CD4-positive, alpha-beta T cell (primary cell): ENCODE measurements at regions not wholly inside any gene's neighbourhood (a gene's known extent, or its start where the extent isn't known, plus 50 kb on each side); places are given as distances from the start of the nearest gene placed in this dataset.

ENCODE experiments used
- ATAC-seq: fragments of 200-7000 bp; cut with Tn5 transposase; one replicate; pipeline ENCODE4 v1.10.0; 2022; ENCODE audit warnings: mild to moderate bottlenecking; ENCODE audit not compliant: poor library complexity
- CTCF ChIA-PET: fragments of 350-600 bp; sonication (Branson Sonifier 250); formaldehyde crosslinking; loops from one replicate; lab custom pipeline; 2021; ENCODE audit warnings: antibody characterized with exemption, inconsistent platforms; lab: Charles Lee
- POLR2A ChIA-PET: fragments of 350-600 bp; sonication (Branson Sonifier 250); formaldehyde crosslinking; loops from one replicate; lab custom pipeline; 2021; ENCODE audit warnings: antibody characterized with exemption, inconsistent platforms; lab: Charles Lee
- DNase-seq, 14 experiments: peaks; one replicate each; pipeline ENCODE4 v3.0.0-alpha.2; 2013 to 2020; ENCODE audit warnings: mixed read lengths in 2 of 14
- H3K27ac ChIP-seq, 2 donors: one replicate each; pipeline versions ENCODE4 v1.5.1 to v1.7.0; 2013; ENCODE audit warnings: low read length in 2 of 2, low read depth in 1 of 2, mild to moderate bottlenecking in 1 of 2
- H3K27me3 ChIP-seq, 2 experiments: 1 replicate in 1 of 2; 2 replicates in 1 of 2; pipeline versions ENCODE4 v1.6.1 to v1.7.0; 2013; ENCODE audit warnings: low read length in 2 of 2, control low read depth in 1 of 2, mild to moderate bottlenecking in 1 of 2, moderate library complexity in 1 of 2; ENCODE audit not compliant: insufficient read depth in 2 of 2, control insufficient read depth in 1 of 2
- H3K36me3 ChIP-seq: one replicate; pipeline ENCODE4 v1.6.1; 2013; ENCODE audit warnings: low read length, control low read depth; ENCODE audit not compliant: insufficient read depth
- H3K4me1 ChIP-seq: one replicate; pipeline ENCODE4 v1.6.1; 2013; ENCODE audit warnings: low read length, control low read depth; ENCODE audit not compliant: insufficient read depth
- H3K4me3 ChIP-seq: one replicate; pipeline ENCODE4 v1.5.1; 2013; ENCODE audit warnings: mild to moderate bottlenecking, low read length, moderate library complexity
- H3K9me3 ChIP-seq, 2 experiments: 1 replicate in 1 of 2; 2 replicates in 1 of 2; pipeline versions ENCODE4 v1.6.1 to v1.7.0; 2013; ENCODE audit warnings: low read length in 2 of 2, mild to moderate bottlenecking in 2 of 2, control low read depth in 1 of 2, moderate library complexity in 1 of 2; ENCODE audit not compliant: control insufficient read depth in 1 of 2, insufficient read depth in 1 of 2
- H3K27ac Mint-ChIP-seq: one replicate; pipeline ENCODE4 v1.8.0; 2020; ENCODE audit warnings: mixed read lengths
- H3K27me3 Mint-ChIP-seq: one replicate; pipeline ENCODE4 v1.8.0; 2021; ENCODE audit warnings: mixed read lengths
- H3K36me3 Mint-ChIP-seq: one replicate; pipeline ENCODE4 v1.8.0; 2021; ENCODE audit warnings: low read depth, mixed read lengths
- H3K4me1 Mint-ChIP-seq: one replicate; pipeline ENCODE4 v1.8.0; 2021; ENCODE audit warnings: low read depth, mixed read lengths
- H3K4me3 Mint-ChIP-seq: one replicate; pipeline ENCODE4 v1.8.0; 2020; ENCODE audit warnings: mild to moderate bottlenecking, mixed read lengths
- H3K9me3 Mint-ChIP-seq: one replicate; pipeline ENCODE4 v1.8.0; 2020; ENCODE audit warnings: mixed read lengths
- intact Hi-C, 2 experiments: fragments of 100-400 bp; cut with DNase I in 1 of 2; cut with micrococcal nuclease in 1 of 2; formaldehyde crosslinking; loops; one replicate each; pipeline versions ENCODE4 v1.15.1 to v1.9.0; 2023 to 2025; cut with DNase I, micrococcal nuclease
- TF ChIP-seq, protein P1 (sequence below): fragments of 200-600 bp; IDR thresholded peaks from one replicate; pipeline ENCODE4 v1.8.0; 2022; ENCODE audit warnings: antibody characterized with exemption, mild to moderate bottlenecking

DNA sequence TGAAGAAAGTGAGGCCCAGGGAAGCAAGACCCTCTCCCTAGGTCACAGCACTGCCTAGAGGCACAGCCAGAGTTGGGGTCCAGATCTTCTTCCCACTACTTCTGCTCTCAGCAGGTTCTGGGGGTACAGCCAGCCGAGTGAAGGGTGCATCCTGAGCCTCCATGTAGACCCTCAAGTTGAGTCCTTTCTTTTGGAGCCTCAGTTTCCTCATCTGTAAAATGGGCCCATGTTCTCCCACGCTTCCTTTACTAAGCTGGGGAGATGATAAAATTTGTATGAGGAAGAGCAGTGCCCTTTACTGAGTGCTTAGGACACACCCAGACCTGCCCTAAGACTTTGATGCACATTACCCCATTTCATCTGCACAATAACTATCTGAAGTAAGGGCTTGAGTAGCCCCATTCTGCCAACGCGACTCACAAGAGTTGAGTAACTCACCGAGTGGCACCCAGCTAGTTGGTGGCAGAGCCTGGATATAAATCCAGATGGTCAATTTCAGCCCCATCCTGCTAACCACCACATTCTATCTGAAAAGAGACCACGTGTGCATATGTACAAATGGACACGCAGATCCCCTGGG, 64.3 kb upstream of the GGTA1 start:
- TF ChIP-seq, protein P1, sequence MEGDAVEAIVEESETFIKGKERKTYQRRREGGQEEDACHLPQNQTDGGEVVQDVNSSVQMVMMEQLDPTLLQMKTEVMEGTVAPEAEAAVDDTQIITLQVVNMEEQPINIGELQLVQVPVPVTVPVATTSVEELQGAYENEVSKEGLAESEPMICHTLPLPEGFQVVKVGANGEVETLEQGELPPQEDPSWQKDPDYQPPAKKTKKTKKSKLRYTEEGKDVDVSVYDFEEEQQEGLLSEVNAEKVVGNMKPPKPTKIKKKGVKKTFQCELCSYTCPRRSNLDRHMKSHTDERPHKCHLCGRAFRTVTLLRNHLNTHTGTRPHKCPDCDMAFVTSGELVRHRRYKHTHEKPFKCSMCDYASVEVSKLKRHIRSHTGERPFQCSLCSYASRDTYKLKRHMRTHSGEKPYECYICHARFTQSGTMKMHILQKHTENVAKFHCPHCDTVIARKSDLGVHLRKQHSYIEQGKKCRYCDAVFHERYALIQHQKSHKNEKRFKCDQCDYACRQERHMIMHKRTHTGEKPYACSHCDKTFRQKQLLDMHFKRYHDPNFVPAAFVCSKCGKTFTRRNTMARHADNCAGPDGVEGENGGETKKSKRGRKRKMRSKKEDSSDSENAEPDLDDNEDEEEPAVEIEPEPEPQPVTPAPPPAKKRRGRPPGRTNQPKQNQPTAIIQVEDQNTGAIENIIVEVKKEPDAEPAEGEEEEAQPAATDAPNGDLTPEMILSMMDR, result no peak
- DNase-seq (no peak), ATAC-seq (no peak)
- peaks cover 0 to 5% of the 10 kb centered on the region in 2 experiments for H3K9me3 ChIP-seq
- H3K4me3 ChIP-seq, result no peak overlapping the region
- no peaks in the 10 kb centered on the region for H3K27me3 ChIP-seq
- no peak overlapping the region for H3K27ac ChIP-seq
- Mint-ChIP-seq H3K4me3 (no peak overlapping the region), H3K36me3 (no peaks in the 10 kb centered on the region), H3K27me3 (peaks cover 10% of the 10 kb centered on the region), H3K9me3 (no peaks in the 10 kb centered on the region), H3K27ac (no peak overlapping the region), H3K4me1 (no peaks in the 10 kb centered on the region)
- POLR2A ChIA-PET, result no interaction called here
- intact Hi-C loops, result no loop called here
- CTCF ChIA-PET, result no interaction called here
- H3K4me1 ChIP-seq, result no peaks in the 10 kb centered on the region
- H3K36me3 ChIP-seq, result no peaks in the 10 kb centered on the region

DNA sequence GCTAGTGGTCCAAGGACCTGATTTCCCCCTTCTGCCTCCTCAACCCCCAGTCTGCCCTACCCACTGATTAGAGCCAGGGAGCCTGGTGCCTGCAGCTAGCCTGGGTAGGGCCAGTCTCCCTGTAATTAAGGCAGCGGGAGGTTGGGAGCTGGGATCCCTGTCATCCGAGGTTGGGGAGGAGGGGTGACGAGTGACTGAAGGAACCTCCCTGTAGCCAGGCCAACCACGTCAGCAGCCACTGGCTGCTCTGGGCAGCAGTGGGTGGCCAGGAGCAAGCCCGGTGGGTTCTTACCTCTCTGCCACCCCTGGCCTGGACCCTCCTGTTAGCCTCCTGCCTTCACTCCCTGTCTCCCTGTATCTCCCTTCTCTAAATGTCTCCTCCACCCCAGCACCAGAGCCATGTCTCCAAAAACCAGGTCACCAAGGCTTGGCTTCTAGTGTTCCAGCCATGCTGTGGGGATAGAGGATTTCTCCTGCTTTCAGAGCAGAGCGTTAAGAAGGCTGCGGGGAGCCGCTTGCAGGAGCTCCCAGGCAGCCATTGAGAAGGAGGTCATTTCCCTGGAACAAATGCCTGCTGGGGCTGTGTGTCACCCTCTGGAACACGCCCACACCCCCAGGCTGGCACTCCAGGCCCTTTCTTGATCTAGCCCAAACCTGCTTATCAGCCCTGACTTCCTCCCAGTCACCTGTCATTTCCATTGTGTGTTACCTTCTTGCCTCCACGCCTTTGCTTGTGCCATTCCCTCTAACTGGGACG, 65.0 kb upstream of the GGTA1 start:
- DNase-seq (no peak), ATAC-seq (no peak)
- CTCF ChIA-PET, result no interaction called here
- H3K27me3 ChIP-seq, result no peaks in the 10 kb centered on the region
- Mint-ChIP-seq H3K9me3 (no peaks in the 10 kb centered on the region), H3K4me1 (no peaks in the 10 kb centered on the region), H3K27ac (no peak overlapping the region), H3K27me3 (peaks cover 10% of the 10 kb centered on the region), H3K4me3 (no peak overlapping the region), H3K36me3 (no peaks in the 10 kb centered on the region)
- H3K4me1 ChIP-seq, result no peaks in the 10 kb centered on the region
- no peak overlapping the region for H3K27ac ChIP-seq
- H3K36me3 ChIP-seq, result no peaks in the 10 kb centered on the region
- intact Hi-C loops, result no loop called here
- TF ChIP-seq, protein P1, result no peak
- POLR2A ChIA-PET, result no interaction called here
- no peak overlapping the region for H3K4me3 ChIP-seq
- peaks cover 0 to 5% of the 10 kb centered on the region in 2 experiments for H3K9me3 ChIP-seq

DNA sequence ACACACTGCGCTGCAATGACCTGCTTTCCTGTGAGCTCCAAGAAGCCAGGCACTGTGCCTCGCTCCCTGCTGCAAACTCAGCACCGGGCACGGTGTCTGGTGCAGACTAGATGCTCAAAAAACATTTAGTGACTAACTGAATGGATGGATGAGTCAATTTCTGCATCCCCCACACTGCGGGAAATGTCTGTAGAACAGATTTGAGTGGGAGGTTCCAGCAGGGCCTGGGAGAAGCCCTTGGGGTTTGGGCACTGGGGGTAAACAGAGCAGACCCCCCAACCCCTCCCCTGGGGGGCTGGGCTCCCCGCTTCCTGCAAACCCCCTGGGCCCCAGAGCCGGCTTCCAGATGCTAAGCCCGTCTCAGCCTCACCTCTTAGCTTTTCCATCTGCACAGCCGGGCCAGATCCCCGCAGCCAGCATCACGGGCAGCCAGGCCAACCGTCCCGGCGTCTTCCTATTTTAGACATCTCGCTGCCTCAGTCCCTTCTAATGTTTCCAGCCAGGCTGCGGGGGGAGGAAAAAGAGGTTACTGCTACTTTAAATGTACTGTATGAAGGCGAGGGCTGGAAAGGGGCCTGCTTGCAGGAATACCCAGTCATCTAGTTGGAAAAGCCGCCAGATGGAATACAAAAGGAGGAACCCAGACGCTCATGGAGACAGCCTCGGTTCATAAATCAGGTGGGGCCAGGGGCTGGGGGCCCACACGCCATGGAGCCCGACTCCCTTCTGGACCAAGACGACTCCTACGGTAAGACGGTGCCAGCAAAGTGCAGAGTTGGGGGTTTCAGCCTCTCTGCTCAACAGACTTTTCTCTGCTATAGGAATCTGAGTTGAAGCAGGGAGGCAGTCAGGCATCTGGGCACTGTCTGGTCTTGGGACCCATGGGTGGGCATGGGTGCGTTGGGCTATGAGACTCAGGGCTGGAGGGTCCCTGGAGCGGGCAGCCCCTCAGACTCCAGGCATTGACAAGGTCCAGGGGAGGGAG, 67.1 kb upstream of the GGTA1 start:
- peaks cover 0 to 5% of the 10 kb centered on the region in 2 experiments for H3K9me3 ChIP-seq
- H3K27me3 ChIP-seq, result no peaks in the 10 kb centered on the region
- intact Hi-C loops, result no loop called here
- TF ChIP-seq, protein P1, result no peak
- Mint-ChIP-seq H3K36me3 (no peaks in the 10 kb centered on the region), H3K27ac (no peak overlapping the region), H3K4me3 (no peak overlapping the region), H3K9me3 (no peaks in the 10 kb centered on the region), H3K27me3 (peaks cover 11% of the 10 kb centered on the region), H3K4me1 (no peaks in the 10 kb centered on the region)
- H3K27ac ChIP-seq, result no peak overlapping the region
- DNase-seq (no peak), ATAC-seq (no peak)
- H3K4me1 ChIP-seq, result no peaks in the 10 kb centered on the region
- no peak overlapping the region for H3K4me3 ChIP-seq
- POLR2A ChIA-PET, result no interaction called here
- no peaks in the 10 kb centered on the region for H3K36me3 ChIP-seq
- CTCF ChIA-PET, result no interaction called here
